DMS153 (cell line): ENCODE measurements at regions not wholly inside any gene's neighbourhood (a gene's known extent, or its start where the extent isn't known, plus 50 kb on each side); places are given as distances from the start of the nearest gene placed in this dataset.
"Not testable (repeated sequence)": the region's sequence is repeated elsewhere in the genome, so short reads cannot be mapped to it uniquely, and the experiment has no call there.

Source experiments
- DNase-seq: peaks from one replicate; lab custom pipeline; 2025; lab: John Stamatoyannopoulos, UW

GRCh38 chr18:58805467-58806187 is 59.0 kb upstream of the ZNF532 start:
- peak; percentile 48 for DNase-seq

GRCh38 chr18:58806826-58807714 is 57.6 kb upstream of the ZNF532 start:
- DNase-seq: no peak

GRCh38 chr18:58807766-58808165 is 56.9 kb upstream of the ZNF532 start:
- DNase-seq: no peak

DNA sequence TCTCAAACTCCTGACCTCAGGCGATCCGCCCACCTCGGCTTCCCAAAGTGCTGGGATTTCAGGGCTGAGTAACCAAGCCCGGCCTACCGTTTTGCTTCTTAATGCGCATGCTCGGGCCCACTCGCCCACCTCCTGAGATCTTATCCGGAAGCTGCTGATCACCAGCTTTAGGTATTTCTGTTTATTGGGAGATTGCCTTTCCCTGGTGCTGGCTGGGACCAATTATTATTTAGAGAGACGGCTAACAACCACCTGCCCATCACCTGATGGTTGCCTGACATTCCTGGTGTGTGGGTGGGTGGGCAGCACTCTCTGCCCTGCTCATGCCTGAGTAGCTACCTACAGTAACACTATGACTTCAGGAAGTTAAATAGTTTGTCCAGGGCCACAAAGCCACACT is 56.3 kb upstream of the ZNF532 start:
- no peak for DNase-seq

GRCh38 chr18:58811859-58812258 is 52.8 kb upstream of the ZNF532 start:
- DNase-seq: not testable (repeated sequence)

GRCh38 chr18:58813105-58813504 is 51.6 kb upstream of the ZNF532 start:
- no peak for DNase-seq

GRCh38 chr18:58813561-58814225 is 51.0 kb upstream of the ZNF532 start:
- no peak for DNase-seq

DNA sequence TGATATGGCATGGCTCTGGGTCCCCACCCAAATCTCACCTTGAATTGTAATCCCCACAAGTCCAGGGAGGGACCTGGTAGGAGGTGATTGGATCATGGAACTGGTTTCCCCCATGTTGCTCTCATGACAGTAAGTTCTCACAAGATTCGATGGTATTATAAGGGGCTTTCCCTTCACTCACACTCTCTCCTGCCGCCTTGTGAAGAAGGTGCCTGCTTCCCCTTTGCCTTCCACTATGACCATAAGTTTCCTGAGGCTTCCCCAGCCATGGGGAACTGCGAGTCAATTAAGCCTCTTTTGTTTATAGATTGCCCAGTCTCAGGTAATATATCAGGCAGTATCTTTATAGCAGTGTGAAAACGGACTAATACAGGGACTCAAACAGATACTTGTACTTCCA is 50.4 kb upstream of the ZNF532 start:
- no peak for DNase-seq
